ENCODE measurements at regions not wholly inside any gene's neighbourhood (a gene's known extent, or its start where the extent isn't known, plus 50 kb on each side); places are given as distances from the start of the nearest gene placed in this dataset.
A peak's percentile ranks its signal among the peaks of the same experiment; 100 is the strongest.

DNA sequence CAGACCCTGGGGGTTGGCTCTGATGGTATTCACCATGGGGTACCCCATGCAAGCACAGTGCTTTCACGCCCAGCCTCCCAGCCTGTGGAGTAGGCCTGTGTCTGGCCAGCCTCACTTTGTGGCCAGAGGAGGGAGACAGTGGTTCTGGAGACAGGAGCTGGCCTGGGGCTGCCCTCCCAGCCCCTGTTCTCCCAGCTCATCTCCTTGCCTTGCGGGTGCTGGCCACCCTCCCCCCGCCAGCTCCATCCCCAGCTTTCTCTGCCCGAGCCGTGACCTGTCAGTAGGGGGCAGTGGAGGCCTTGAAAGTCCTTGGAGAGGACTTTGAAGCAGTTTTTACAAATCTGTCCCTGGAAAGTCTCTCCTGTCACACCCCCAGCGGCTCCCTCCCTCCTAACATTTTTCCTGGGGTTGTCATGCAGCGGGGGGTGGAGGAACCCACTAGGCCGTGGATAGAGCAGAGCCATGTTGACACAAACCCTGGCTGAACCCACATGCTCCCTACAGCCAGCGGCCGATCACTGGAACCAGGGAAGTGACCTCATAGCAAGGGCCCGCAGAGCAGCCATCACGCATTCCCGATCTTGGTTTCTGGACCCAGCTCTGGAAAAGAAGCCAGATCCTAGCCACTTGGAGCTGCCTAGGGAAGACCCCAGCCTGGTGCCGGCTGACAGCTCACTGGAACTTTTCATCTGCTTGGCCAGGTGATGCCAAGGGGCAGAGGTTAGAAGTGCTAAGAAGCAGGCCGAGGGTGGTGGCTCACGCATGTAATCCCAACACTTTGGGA lies 289.4 kb downstream of the SEC14L1 start:
- Histone ChIP-seq H3K4me2 (ENCODE audit: insufficient read depth in 1 of 2, low read depth in 2 of 2, low read length in 2 of 2) (0 out of 4 replicates have a peak overlapping the region, but pooled peaks of 1 of the 2 experiments have one; percentile 28), H3K56ac (replicated peaks; ENCODE audit: insufficient read length, low read depth, low read length) (no peak overlapping the region), H3K27ac (ENCODE audit: low read depth, low read length) (0 out of 2 replicates have a peak overlapping the region, but pooled peaks have one; percentile 12), H3K36me3 (ENCODE audit: control insufficient read depth in 2 of 4, insufficient read depth in 4 of 4, low read length in 3 of 4) (no peaks in the 10 kb centered on the region), H2BK20ac (ENCODE audit: low read length) (no peak overlapping the region), H3K9me3 (ENCODE audit: insufficient read depth in 2 of 2, low read depth in 1 of 2, low read length in 1 of 2) (no peaks in the 10 kb centered on the region), H3K14ac (ENCODE audit: insufficient read length) (no peak overlapping the region), H3K23ac (ENCODE audit: insufficient read length) (no peak overlapping the region), H4K20me1 (replicated peaks in 1 of 2; ENCODE audit: control insufficient read depth in 1 of 2, insufficient read depth in 2 of 2, low read length in 2 of 2) (peaks cover 31 to 36% of the 10 kb centered on the region in 2 experiments), H4K91ac (replicated peaks; ENCODE audit: insufficient read length, low read length) (peak overlapping the region; percentile 56), H2BK15ac (ENCODE audit: low read length) (no peak overlapping the region), H2AFZ (ENCODE audit: low read length) (no peak overlapping the region), H3K18ac (ENCODE audit: extremely low read depth, low read length) (no peak overlapping the region), H3K23me2 (ENCODE audit: low read depth, low read length) (no peaks in the 10 kb centered on the region), H4K5ac (ENCODE audit: insufficient read length, low read depth, low read length) (no peak overlapping the region), H3K79me1 (ENCODE audit: low read depth, low read length) (peaks cover 31% of the 10 kb centered on the region), H3K4me1 (replicated peaks in 1 of 4; ENCODE audit: control insufficient read depth in 3 of 4, insufficient read depth in 4 of 4, low read length in 3 of 4) (peaks cover 0 to 56% (median 45%) of the 10 kb centered on the region in 4 experiments; a peak in 6 of 7 replicates), H3K27me3 (replicated peaks in 1 of 4; ENCODE audit: control insufficient read depth in 3 of 4, extremely low read depth in 1 of 4, insufficient read depth in 3 of 4, low read length in 3 of 4) (no peaks in the 10 kb centered on the region), H4K8ac (ENCODE audit: extremely low read depth, insufficient read depth, low read length) (no peak overlapping the region; the same call in 1 of the 2 replicates), H2BK120ac (replicated peaks; ENCODE audit: low read depth, low read length) (no peak overlapping the region), H3K9ac (replicated peaks in 1 of 4; ENCODE audit: extremely low read depth in 1 of 4, low read depth in 3 of 4, low read length in 3 of 4) (no peak overlapping the region), H3K79me2 (ENCODE audit: control insufficient read depth in 1 of 2, insufficient read depth in 2 of 2, low read length in 2 of 2) (peaks cover 0 to 54% of the 10 kb centered on the region in 2 experiments; a peak in 1 of 4 replicates), H2BK5ac (ENCODE audit: low read depth, low read length) (peak overlapping the region; percentile 66), H2AK5ac (ENCODE audit: low read depth, low read length) (no peak overlapping the region; the same call in 1 of the 2 replicates), H3K4me3 (ENCODE audit: extremely low read depth in 1 of 4, insufficient read depth in 2 of 4, low read depth in 3 of 4, low read length in 4 of 4) (no peak overlapping the region), H2BK12ac (ENCODE audit: low read depth, low read length) (no peak overlapping the region; the same call in 1 of the 2 replicates), H3K4ac (replicated peaks; ENCODE audit: insufficient read length, low read depth, low read length) (no peak overlapping the region)
- WGBS, 2 experiments (ENCODE audit: extremely low coverage in 1 of 2, insufficient coverage in 1 of 2, insufficient read length in 1 of 2, insufficient replicate concordance in 2 of 2, low coverage in 1 of 2, low lambda C conversion rate in 2 of 2, missing lambda C conversion rate in 1 of 2) = 47% methylated on average over 16 of the region's 16 CpGs; no CpG with 5 or more reads in 1 of the 2 experiments
- DNase-seq (ENCODE audit: low read depth in 1 of 2, low spot score in 2 of 2) = peak; percentile 86 to 95
- POLR2A ChIA-PET (ENCODE audit: partially characterized antibody) = interaction anchor here (0.9 to 3.4 kb wide), 7 partner anchors 10 to 106 kb away, joined by 3 to 23 read pairs (median 3); no protein-coding TSS in a partner anchor
- CTCF ChIA-PET (ENCODE audit: partially characterized antibody) = interaction anchor here (0.6 to 24.6 kb wide), 60 partner anchors 8 to 712 kb away, joined by 3 to 512 read pairs (median 6); no protein-coding TSS in a partner anchor
- peak; percentile 63 for FAIRE-seq
- TF ChIP-seq, protein P1, sequence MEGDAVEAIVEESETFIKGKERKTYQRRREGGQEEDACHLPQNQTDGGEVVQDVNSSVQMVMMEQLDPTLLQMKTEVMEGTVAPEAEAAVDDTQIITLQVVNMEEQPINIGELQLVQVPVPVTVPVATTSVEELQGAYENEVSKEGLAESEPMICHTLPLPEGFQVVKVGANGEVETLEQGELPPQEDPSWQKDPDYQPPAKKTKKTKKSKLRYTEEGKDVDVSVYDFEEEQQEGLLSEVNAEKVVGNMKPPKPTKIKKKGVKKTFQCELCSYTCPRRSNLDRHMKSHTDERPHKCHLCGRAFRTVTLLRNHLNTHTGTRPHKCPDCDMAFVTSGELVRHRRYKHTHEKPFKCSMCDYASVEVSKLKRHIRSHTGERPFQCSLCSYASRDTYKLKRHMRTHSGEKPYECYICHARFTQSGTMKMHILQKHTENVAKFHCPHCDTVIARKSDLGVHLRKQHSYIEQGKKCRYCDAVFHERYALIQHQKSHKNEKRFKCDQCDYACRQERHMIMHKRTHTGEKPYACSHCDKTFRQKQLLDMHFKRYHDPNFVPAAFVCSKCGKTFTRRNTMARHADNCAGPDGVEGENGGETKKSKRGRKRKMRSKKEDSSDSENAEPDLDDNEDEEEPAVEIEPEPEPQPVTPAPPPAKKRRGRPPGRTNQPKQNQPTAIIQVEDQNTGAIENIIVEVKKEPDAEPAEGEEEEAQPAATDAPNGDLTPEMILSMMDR (IDR thresholded peaks at IDR 0.05; ENCODE audit: control extremely low read depth in 1 of 3, insufficient read depth in 1 of 3, low read depth in 1 of 3, low read length in 3 of 3) = peak; percentile 61 to 88 (median 84)
- TF ChIP-seq KDM1A (IDR thresholded peaks at IDR 0.05; ENCODE audit: borderline replicate concordance, low read length) (peak; percentile 47; the same call in 1 of the 2 replicates), CHD2 (IDR thresholded peaks at IDR 0.05; ENCODE audit: low read length) (peak; percentile 63; the same call in 1 of the 2 replicates), POU5F1 (IDR thresholded peaks at IDR 0.05; ENCODE audit: low read depth, low read length) (0 out of 2 replicates have a peak, but pooled peaks have one; percentile 31), JUN (IDR thresholded peaks at IDR 0.05; ENCODE audit: low read depth, low read length) (0 out of 2 replicates have a peak, but pooled peaks have one; percentile 24), YY1 (IDR thresholded peaks at IDR 0.05; ENCODE audit: low read depth, low read length) (peak; percentile 48; the same call in 1 of the 2 replicates), HDAC6 (IDR thresholded peaks at IDR 0.05; ENCODE audit: low read depth, low read length) (no peak), RAD21 (IDR thresholded peaks at IDR 0.05 in 1 of 2, conservative IDR thresholded peaks at IDR 0.05 in 1 of 2; ENCODE audit: low read depth in 2 of 2, low read length in 2 of 2) (peak; percentile 79 to 85)
